IMR-90 (cell line): ENCODE measurements at regions not wholly inside any gene's neighbourhood (a gene's known extent, or its start where the extent isn't known, plus 50 kb on each side); places are given as distances from the start of the nearest gene placed in this dataset.

Source experiments
- ATAC-seq: fragments of 200-7000 bp; cut with Tn5 transposase; 2 replicates; pipeline ENCODE4 v1.9.1; 2020; ENCODE audit warnings: low read depth, mild to moderate bottlenecking, moderate library complexity
- BruUV-seq: library from RNA; stranded (reverse); fragments of 400-500 nt; replicated peaks from 2 replicates; lab custom pipeline; 2021; lab: Mats Ljungman, UMichigan
- CTCF ChIA-PET: fragments of 300-600 bp; formaldehyde crosslinking; extraction: SDS; loops from one replicate; lab custom pipeline; 2021; ENCODE audit warnings: antibody characterized with exemption; lab: Yijun Ruan, JAX
- POLR2A ChIA-PET: fragments of 300-600 bp; sonication (Branson Sonifier 250); formaldehyde crosslinking; loops from one replicate; lab custom pipeline; 2022; ENCODE audit warnings: antibody characterized with exemption; ENCODE audit not compliant: unreplicated experiment; lab: Charles Lee
- DNase-seq: peaks from one replicate; pipeline ENCODE4 v3.0.0; 2013
- H2AFZ ChIP-seq: replicated peaks from 2 replicates; pipeline ENCODE3; 2013; ENCODE audit warnings: low read length, mild to moderate bottlenecking; ENCODE audit not compliant: poor library complexity
- H2AK5ac ChIP-seq: 2 replicates; pipeline ENCODE4 v1.6.1; 2013; ENCODE audit warnings: low read depth, low read length, inconsistent platforms
- H2AK9ac ChIP-seq: replicated peaks from 2 replicates; pipeline ENCODE3; 2013; ENCODE audit warnings: mild to moderate bottlenecking, low read depth, low read length, moderate library complexity; ENCODE audit not compliant: poor library complexity
- H2BK120ac ChIP-seq: 2 replicates; pipeline ENCODE4 v1.6.1; 2013; ENCODE audit warnings: low read depth, low read length, inconsistent platforms
- H2BK15ac ChIP-seq: 3 replicates; pipeline ENCODE4 v1.6.1; 2013; ENCODE audit warnings: low read depth, low read length, inconsistent platforms
- H2BK20ac ChIP-seq: 2 replicates; pipeline ENCODE4 v1.6.1; 2013; ENCODE audit warnings: low read depth, mild to moderate bottlenecking, inconsistent platforms, low read length, moderate library complexity
- H2BK5ac ChIP-seq: 2 replicates; pipeline ENCODE4 v1.6.1; 2013; ENCODE audit warnings: mild to moderate bottlenecking, low read depth, low read length, inconsistent platforms; ENCODE audit not compliant: poor library complexity, severe bottlenecking
- H3K14ac ChIP-seq: replicated peaks from 2 replicates; pipeline ENCODE4 v1.6.1; 2013; ENCODE audit warnings: low read depth, low read length, inconsistent platforms
- H3K18ac ChIP-seq: 2 replicates; pipeline ENCODE4 v1.6.1; 2013; ENCODE audit warnings: low read depth, low read length, control low read depth
- H3K23ac ChIP-seq: 2 replicates; pipeline ENCODE4 v1.6.1; 2013; ENCODE audit warnings: low read depth, low read length, inconsistent platforms
- H3K27ac ChIP-seq: 2 replicates; pipeline ENCODE4 v1.5.1; 2013; ENCODE audit warnings: mild to moderate bottlenecking, control low read depth, low read length; ENCODE audit not compliant: insufficient read depth
- H3K27me3 ChIP-seq: 2 replicates; pipeline ENCODE4 v1.6.1; 2013; ENCODE audit warnings: low read length; ENCODE audit not compliant: control insufficient read depth, insufficient read depth
- H3K36me3 ChIP-seq: 2 replicates; pipeline ENCODE4 v1.6.1; 2013; ENCODE audit warnings: low read length, mixed read lengths; ENCODE audit not compliant: control insufficient read depth, insufficient read depth
- H3K4ac ChIP-seq: 2 replicates; pipeline ENCODE4 v1.6.1; 2013; ENCODE audit warnings: low read depth, low read length, inconsistent platforms
- H3K4me1 ChIP-seq: 2 replicates; pipeline ENCODE4 v1.6.1; 2013; ENCODE audit warnings: low read length, mixed read lengths; ENCODE audit not compliant: control insufficient read depth, insufficient read depth
- H3K4me2 ChIP-seq: 2 replicates; pipeline ENCODE4 v1.6.1; 2013; ENCODE audit warnings: low read depth, mild to moderate bottlenecking, control low read depth, low read length, moderate library complexity
- H3K4me3 ChIP-seq: 2 replicates; pipeline ENCODE4 v1.5.1; 2013; ENCODE audit warnings: low read depth, mild to moderate bottlenecking, control low read depth, low read length, moderate library complexity; ENCODE audit not compliant: insufficient read depth
- H3K56ac ChIP-seq: 2 replicates; pipeline ENCODE4 v1.6.1; 2013; ENCODE audit warnings: low read length, inconsistent platforms; ENCODE audit not compliant: insufficient read depth; ENCODE audit errors: extremely low read depth
- H3K79me1 ChIP-seq, 2 experiments: 2 replicates each; pipeline ENCODE4 v1.6.1; 2013; ENCODE audit warnings: low read length in 2 of 2, inconsistent platforms in 1 of 2, low read depth in 1 of 2
- H3K9ac ChIP-seq: 2 replicates; pipeline ENCODE4 v1.6.1; 2013; ENCODE audit warnings: low read depth, low read length, control low read depth
- H3K9me1 ChIP-seq: 2 replicates; pipeline ENCODE4 v1.6.1; 2013; ENCODE audit warnings: low read length, inconsistent platforms; ENCODE audit not compliant: insufficient read depth
- H3K9me3 ChIP-seq: 2 replicates; pipeline ENCODE4 v1.6.1; 2013; ENCODE audit warnings: low read length; ENCODE audit not compliant: control insufficient read depth, insufficient read depth
- H4K20me1 ChIP-seq: 2 replicates; pipeline ENCODE4 v1.6.1; 2013; ENCODE audit warnings: low read length, inconsistent platforms; ENCODE audit not compliant: insufficient read depth
- H4K5ac ChIP-seq: 2 replicates; pipeline ENCODE4 v1.6.1; 2013; ENCODE audit warnings: mild to moderate bottlenecking, low read depth, low read length, control low read depth
- H4K8ac ChIP-seq, 2 experiments: 2 replicates each; pipeline ENCODE4 v1.6.1; 2013; ENCODE audit warnings: low read depth in 2 of 2, low read length in 2 of 2, control low read depth in 1 of 2, inconsistent platforms in 1 of 2
- H4K91ac ChIP-seq: 2 replicates; pipeline ENCODE4 v1.6.1; 2013; ENCODE audit warnings: low read depth, low read length, inconsistent platforms; ENCODE audit not compliant: insufficient read depth
- CEBPB ChIP-seq: IDR thresholded peaks from 2 replicates; pipeline ENCODE4 v1.6.1; 2012; ENCODE audit warnings: low read depth, low read length, improper control_type of control experiment
- MXI1 ChIP-seq: IDR thresholded peaks from 2 replicates; pipeline ENCODE4 v1.6.1; 2012; ENCODE audit warnings: low read depth, mild to moderate bottlenecking, low read length, moderate library complexity, borderline replicate concordance
- RCOR1 ChIP-seq: IDR thresholded peaks from 2 replicates; pipeline ENCODE4 v1.6.1; 2012; ENCODE audit warnings: mild to moderate bottlenecking, low read length, improper control_type of control experiment; ENCODE audit not compliant: insufficient replicate concordance
- WGBS, 2 experiments: methylation state at CpG; one replicate each; pipeline versions ENCODE4 v1.1.5 to v1.1.7; 2013; ENCODE audit warnings: missing lambda C conversion rate in 2 of 2; ENCODE audit not compliant: insufficient read length in 1 of 2; ENCODE audit errors: extremely low coverage in 2 of 2; 5-methylcytosine and 5-hydroxymethylcytosine counted together
- dilution Hi-C: fragments of 300-500 bp; cut with HindIII; formaldehyde crosslinking; loops from one replicate; pipeline ENCODE4 v1.14.3; 2018; ENCODE audit warnings: low sequenced_read_pairs; ENCODE audit not compliant: unreplicated experiment
- in situ Hi-C: fragments of 300-500 bp; cut with MboI; formaldehyde crosslinking; loops from 3 replicates; pipeline ENCODE4 v1.14.3; 2019; ENCODE audit warnings: low sequenced_read_pairs, inconsistent platforms, mixed read lengths
- intact Hi-C: fragments of 100-400 bp; cut with micrococcal nuclease; formaldehyde crosslinking; loops from 2 replicates; pipeline ENCODE4 v1.10.0; 2022

GRCh38 chr5:87899208-87899661 lies 369.4 kb downstream of the TMEM161B start:
- POLR2A ChIA-PET: no interaction called here
- no peak for TF ChIP-seq RCOR1
- no peak for TF ChIP-seq MXI1
- no peak for TF ChIP-seq CEBPB
- Histone ChIP-seq H2BK120ac (no peak overlapping the region), H4K91ac (no peak overlapping the region), H3K4me3 (no peak overlapping the region), H2AK9ac (no peak overlapping the region), H3K36me3 (no peaks in the 10 kb centered on the region), H3K4ac (no peak overlapping the region), H4K8ac (no peak overlapping the region), H3K9me3 (no peaks in the 10 kb centered on the region; the same call in 1 of the 2 replicates), H3K79me1 (no peaks in the 10 kb centered on the region), H3K18ac (no peak overlapping the region), H3K14ac (no peak overlapping the region), H3K9ac (no peak overlapping the region), H3K4me1 (no peaks in the 10 kb centered on the region), H4K5ac (no peak overlapping the region), H4K20me1 (no peaks in the 10 kb centered on the region), H3K56ac (no peak overlapping the region), H3K9me1 (no peaks in the 10 kb centered on the region), H3K4me2 (no peak overlapping the region), H3K27ac (no peak overlapping the region), H2BK20ac (no peak overlapping the region), H3K27me3 (no peaks in the 10 kb centered on the region), H3K23ac (no peak overlapping the region), H2AK5ac (no peak overlapping the region), H2BK5ac (no peak overlapping the region), H2AFZ (no peak overlapping the region), H2BK15ac (no peak overlapping the region)
- DNase-seq (no peak), ATAC-seq (no peak)
- in situ Hi-C loops (no loop called here), dilution Hi-C loops (no loop called here), intact Hi-C loops (no loop called here)
- BruUV-seq: no TSS peak
- WGBS, 2 experiments: 0% methylated on average over 1 of the region's 4 CpGs; no CpG with 5 or more reads in 1 of the 2 experiments
- CTCF ChIA-PET: no interaction called here
